Thymus (tissue), 11 donors: ENCODE measurements at regions not wholly inside any gene's neighbourhood (a gene's known extent, or its start where the extent isn't known, plus 50 kb on each side); places are given as distances from the start of the nearest gene placed in this dataset.

Experiments used
- DNase-seq, 9 donors: peaks; one replicate each; pipeline ENCODE4 v3.0.0-alpha.2; 2013; ENCODE audit warnings: low spot score in 9 of 9, low read depth in 6 of 9, missing footprints in 1 of 9
- H3K27ac ChIP-seq, 2 donors: one replicate each; pipeline ENCODE4 v1.5.1; 2013; ENCODE audit warnings: control low read depth in 1 of 2, low read depth in 1 of 2, low read length in 1 of 2, mild to moderate bottlenecking in 1 of 2, moderate library complexity in 1 of 2
- H3K27me3 ChIP-seq, 2 donors: one replicate each; pipeline ENCODE4 v1.5.1; 2013; ENCODE audit warnings: low read length in 1 of 2; ENCODE audit not compliant: control insufficient read depth in 2 of 2, insufficient read depth in 1 of 2
- H3K36me3 ChIP-seq, 2 donors: one replicate each; pipeline ENCODE4 v1.5.1; 2013; ENCODE audit warnings: low read length in 1 of 2, mild to moderate bottlenecking in 1 of 2, moderate library complexity in 1 of 2; ENCODE audit not compliant: control insufficient read depth in 2 of 2, insufficient read depth in 2 of 2
- H3K4me1 ChIP-seq, 2 donors: one replicate each; pipeline ENCODE4 v1.5.1; 2013; ENCODE audit warnings: low read length in 2 of 2; ENCODE audit not compliant: control insufficient read depth in 2 of 2, insufficient read depth in 2 of 2
- H3K4me3 ChIP-seq, 2 donors: one replicate each; pipeline ENCODE4 v1.5.1; 2013; ENCODE audit warnings: low read length in 2 of 2, control low read depth in 1 of 2, mild to moderate bottlenecking in 1 of 2
- H3K9me3 ChIP-seq, 2 donors: one replicate each; pipeline ENCODE4 v1.5.1; 2013; ENCODE audit warnings: low read length in 1 of 2, mild to moderate bottlenecking in 1 of 2; ENCODE audit not compliant: control insufficient read depth in 2 of 2, insufficient read depth in 1 of 2
- WGBS: extraction: QIAGEN DNeasy Blood & Tissue Kit; methylation state at CpG from one replicate; pipeline ENCODE4 v1.1.7; 2013; 5-methylcytosine and 5-hydroxymethylcytosine counted together
- donor health status: healthy.

DNA sequence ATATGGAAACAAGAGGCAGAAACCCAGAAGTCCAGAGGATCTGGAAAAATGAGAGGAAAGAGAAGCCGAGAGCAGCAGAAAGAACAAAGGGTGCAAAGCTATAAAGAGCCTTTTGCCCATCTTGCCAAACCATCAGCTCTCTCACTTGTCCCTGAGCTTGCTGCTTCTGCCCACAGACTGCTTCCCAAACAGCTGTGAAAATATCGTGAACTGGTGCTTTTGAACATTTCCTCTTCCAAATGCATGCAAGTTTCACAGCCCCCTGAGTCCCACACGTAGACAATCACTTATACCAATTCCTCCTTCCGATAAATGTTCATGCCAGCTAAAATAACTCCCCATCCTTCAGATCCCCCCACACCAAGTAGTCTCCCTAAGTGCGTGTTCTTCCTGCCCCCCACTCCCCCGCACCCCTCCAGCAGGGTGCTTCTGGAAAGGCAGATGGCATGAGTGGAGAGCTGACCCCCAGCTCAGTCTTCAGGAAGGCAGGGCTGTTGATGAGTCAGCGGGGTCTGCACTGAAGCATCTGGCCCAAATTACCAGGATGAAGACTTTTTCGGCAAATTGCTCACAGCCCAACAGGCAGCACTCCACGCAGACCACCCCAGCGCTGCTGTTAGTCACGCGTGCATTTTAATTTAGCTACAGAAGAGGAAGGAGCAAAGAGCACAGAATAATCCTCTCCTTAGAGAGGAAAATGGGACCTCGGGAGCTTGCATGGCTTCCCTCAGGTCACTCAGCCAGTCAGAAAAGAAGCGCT is 76.1 kb upstream of the KCNMA1 start:
- Histone ChIP-seq H3K4me1 (peaks cover 4 to 7% of the 10 kb centered on the region in 2 donors), H3K36me3 (no peaks in the 10 kb centered on the region), H3K4me3 (no peak overlapping the region), H3K9me3 (no peaks in the 10 kb centered on the region), H3K27me3 (peaks cover 0 to 30% of the 10 kb centered on the region in 2 donors), H3K27ac (no peak overlapping the region)
- WGBS = 58% methylated on average over 14 of the region's 14 CpGs
- DNase-seq = no peak

GRCh38 chr10:77712207-77712606 is 74.6 kb upstream of the KCNMA1 start:
- H3K4me1 ChIP-seq = peaks cover 4 to 7% of the 10 kb centered on the region in 2 donors
- H3K9me3 ChIP-seq = no peaks in the 10 kb centered on the region
- WGBS = 96% methylated on average over 1 of the region's 1 CpG
- H3K27ac ChIP-seq = no peak overlapping the region
- no peak overlapping the region for H3K4me3 ChIP-seq
- H3K36me3 ChIP-seq = no peaks in the 10 kb centered on the region
- no peak for DNase-seq
- peaks cover 0 to 30% of the 10 kb centered on the region in 2 donors for H3K27me3 ChIP-seq

- no peak for DNase-seq
- Histone ChIP-seq H3K4me3 (no peak overlapping the region), H3K27me3 (peaks cover 0 to 30% of the 10 kb centered on the region in 2 donors), H3K4me1 (peaks cover 4 to 7% of the 10 kb centered on the region in 2 donors), H3K36me3 (no peaks in the 10 kb centered on the region), H3K9me3 (no peaks in the 10 kb centered on the region), H3K27ac (no peak overlapping the region)
- 41% methylated on average over 9 of the region's 9 CpGs for WGBS
Observed at GRCh38 chr10:77711683-77712049, 74.1 kb upstream of the KCNMA1 start.

DNA sequence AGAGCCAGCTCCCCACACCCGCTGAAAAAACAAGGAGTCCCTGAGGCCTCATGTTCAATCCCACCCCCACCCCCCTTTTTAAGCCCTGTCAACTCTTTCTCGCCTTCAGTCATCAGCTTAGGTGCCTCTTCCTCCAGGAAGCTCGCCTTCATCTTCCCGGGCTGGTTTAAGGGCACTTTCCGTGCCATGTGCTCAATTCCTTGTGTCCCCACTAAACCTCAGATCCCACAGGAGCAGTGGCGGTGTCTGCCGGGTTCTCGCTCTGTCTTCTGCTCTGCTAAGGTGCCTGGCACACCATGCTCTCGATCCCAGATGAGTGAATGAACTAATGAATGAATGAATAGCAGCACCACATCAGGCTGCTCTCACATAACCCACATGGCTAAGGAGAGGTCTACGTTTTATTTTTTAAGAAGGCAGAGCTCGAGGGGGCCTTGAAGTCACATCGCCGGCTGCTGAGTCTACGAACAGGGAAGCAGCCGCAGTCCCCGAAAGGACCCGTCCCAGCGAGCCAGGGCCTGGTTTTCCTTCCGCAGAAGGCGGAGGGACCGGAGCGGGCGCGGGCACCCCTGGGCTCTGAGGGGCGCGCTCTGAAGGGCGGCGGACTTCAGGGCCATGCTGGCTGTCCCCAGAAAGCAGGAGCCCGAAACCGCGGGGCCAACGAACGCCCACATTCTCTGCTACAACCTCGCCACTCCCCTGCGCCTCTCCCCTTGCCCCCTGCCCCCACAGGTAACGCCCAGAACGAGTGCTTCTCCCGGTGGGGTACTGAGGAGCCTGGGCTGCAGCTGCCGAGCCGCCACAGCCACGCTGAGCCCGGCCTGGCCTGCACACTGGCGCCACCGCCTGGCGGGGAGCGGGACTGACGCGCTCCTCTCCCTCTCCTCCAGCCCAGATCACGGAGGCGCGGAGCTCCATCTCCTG is 73.4 kb upstream of the KCNMA1 start:
- 11% methylated on average over 51 of the region's 51 CpGs for WGBS
- Histone ChIP-seq H3K9me3 (no peaks in the 10 kb centered on the region), H3K27me3 (peaks cover 0 to 30% of the 10 kb centered on the region in 2 donors), H3K4me1 (peaks cover 4 to 7% of the 10 kb centered on the region in 2 donors), H3K27ac (no peak overlapping the region), H3K36me3 (no peaks in the 10 kb centered on the region), H3K4me3 (peak overlapping the region; percentile 30 to 33)
- peak in 8 of 9 donors; percentile 37 to 82 (median 54) for DNase-seq

- Histone ChIP-seq H3K36me3 (no peaks in the 10 kb centered on the region), H3K4me1 (peaks cover 4 to 7% of the 10 kb centered on the region in 2 donors), H3K27ac (no peak overlapping the region), H3K27me3 (peaks cover 0 to 30% of the 10 kb centered on the region in 2 donors), H3K4me3 (no peak overlapping the region), H3K9me3 (no peaks in the 10 kb centered on the region)
- no peak for DNase-seq
- WGBS = 78% methylated on average over 14 of the region's 14 CpGs
Observed at GRCh38 chr10:77710081-77710551, 72.5 kb upstream of the KCNMA1 start.

- no peak overlapping the region for H3K27ac ChIP-seq
- WGBS = 80% methylated on average over 1 of the region's 1 CpG
Observed at GRCh38 chr10:77707570-77707969, 70.0 kb upstream of the KCNMA1 start.

GRCh38 chr10:77702166-77702565 is 64.6 kb upstream of the KCNMA1 start:
- no peak for DNase-seq
- H3K4me1 ChIP-seq = no peaks in the 10 kb centered on the region
- no peaks in the 10 kb centered on the region for H3K9me3 ChIP-seq
- no peak overlapping the region for H3K27ac ChIP-seq
- H3K27me3 ChIP-seq = no peaks in the 10 kb centered on the region
- H3K4me3 ChIP-seq = no peak overlapping the region
- 77% methylated on average over 3 of the region's 3 CpGs for WGBS
- H3K36me3 ChIP-seq = no peaks in the 10 kb centered on the region

More at GRCh38 chr10:77707570-77707969, 70.0 kb upstream of the KCNMA1 start:
- Histone ChIP-seq H3K27me3 (peaks cover 0 to 21% of the 10 kb centered on the region in 2 donors), H3K4me3 (no peak overlapping the region), H3K36me3 (no peaks in the 10 kb centered on the region), H3K9me3 (no peaks in the 10 kb centered on the region), H3K4me1 (peaks cover 4 to 7% of the 10 kb centered on the region in 2 donors)
- no peak for DNase-seq

- Histone ChIP-seq H3K4me1 (no peaks in the 10 kb centered on the region), H3K4me3 (no peak overlapping the region), H3K9me3 (no peaks in the 10 kb centered on the region), H3K36me3 (no peaks in the 10 kb centered on the region), H3K27me3 (no peaks in the 10 kb centered on the region), H3K27ac (no peak overlapping the region)
- no peak for DNase-seq
- WGBS = 79% methylated on average over 1 of the region's 1 CpG
Observed at GRCh38 chr10:77700086-77700485, 62.5 kb upstream of the KCNMA1 start.
